Transverse colon (tissue), 4 donors: ENCODE measurements at regions not wholly inside any gene's neighbourhood (a gene's known extent, or its start where the extent isn't known, plus 50 kb on each side); places are given as distances from the start of the nearest gene placed in this dataset.

Experiments
- DNase-seq: peaks from one replicate; pipeline ENCODE4 v3.0.0-alpha.2; 2019
- H3K27ac ChIP-seq, 4 donors: fragments of 200-600 bp; sonication (generic); 2 replicates each; pipeline ENCODE4 v1.5.1; 2016 to 2018; ENCODE audit warnings: inconsistent platforms in 4 of 4
- H3K27me3 ChIP-seq: fragments of 200-600 bp; sonication (generic); 2 replicates; pipeline ENCODE4 v1.5.1; 2017; ENCODE audit warnings: inconsistent platforms
- H3K36me3 ChIP-seq, 4 donors: fragments of 200-600 bp; sonication (generic); 2 replicates each; pipeline ENCODE4 v1.5.1; 2017 to 2019; ENCODE audit warnings: inconsistent platforms in 4 of 4
- H3K4me1 ChIP-seq, 4 donors: fragments of 200-600 bp; sonication (generic); 2 replicates each; pipeline ENCODE4 v1.5.1; 2017 to 2020; ENCODE audit warnings: inconsistent platforms in 4 of 4
- H3K4me3 ChIP-seq, 4 donors: fragments of 200-600 bp; sonication (generic); 1 replicate in 1 of 4; 2 replicates in 3 of 4; pipeline versions ENCODE4 v1.5.1 to v1.6.1; 2017 to 2019; ENCODE audit warnings: inconsistent platforms in 4 of 4
- H3K9me3 ChIP-seq, 2 donors: fragments of 200-600 bp; sonication (generic); 2 replicates each; pipeline ENCODE4 v1.5.1; 2017 to 2019; ENCODE audit warnings: inconsistent platforms in 2 of 2
- CTCF ChIP-seq, 5 experiments: fragments of 200-600 bp in 3 of 5; fragments of 450-650 bp in 2 of 5; sonication (generic) in 3 of 5; IDR thresholded peaks; 1 replicate in 2 of 5; 2 replicates in 3 of 5; pipeline ENCODE4 v1.5.1; 2016 to 2017; ENCODE audit warnings: antibody characterized with exemption in 5 of 5, inconsistent platforms in 3 of 5, mild to moderate bottlenecking in 2 of 5, moderate library complexity in 1 of 5
- EP300 ChIP-seq: sonication (generic); formaldehyde crosslinking; IDR thresholded peaks from one replicate; pipeline ENCODE4 v1.6.1; 2017; ENCODE audit warnings: antibody characterized with exemption, low read depth
- POLR2A ChIP-seq: fragments of 450-650 bp; IDR thresholded peaks from one replicate; pipeline ENCODE4 v1.6.1; 2016; ENCODE audit warnings: antibody characterized with exemption, mild to moderate bottlenecking, moderate library complexity
- POLR2AphosphoS5 ChIP-seq, 3 donors: sonication (generic); formaldehyde crosslinking; IDR thresholded peaks; one replicate each; pipeline ENCODE4 v1.6.1; 2016; ENCODE audit warnings: antibody characterized with exemption in 3 of 3
- WGBS, 2 donors: methylation state at CpG; one replicate each; pipeline ENCODE4 v1.1.5; 2018; ENCODE audit warnings: low coverage in 1 of 2; 5-methylcytosine and 5-hydroxymethylcytosine counted together
- in situ Hi-C, 4 donors: fragments of 200-750 bp; cut with MboI; loops; one replicate each; pipeline versions ENCODE4 v1.15.0 to v1.15.1; 2017; ENCODE audit warnings: low sequenced_read_pairs in 3 of 4, low pct_ligation_motif_present in 1 of 4, low pct_unique_long_range_greater_than_20kb in 1 of 4
- intact Hi-C: fragments of 100-400 bp; cut with DNase I; formaldehyde crosslinking; loops from one replicate; pipeline ENCODE4 v1.15.1; 2023; ENCODE audit warnings: low total_unique reads

DNA sequence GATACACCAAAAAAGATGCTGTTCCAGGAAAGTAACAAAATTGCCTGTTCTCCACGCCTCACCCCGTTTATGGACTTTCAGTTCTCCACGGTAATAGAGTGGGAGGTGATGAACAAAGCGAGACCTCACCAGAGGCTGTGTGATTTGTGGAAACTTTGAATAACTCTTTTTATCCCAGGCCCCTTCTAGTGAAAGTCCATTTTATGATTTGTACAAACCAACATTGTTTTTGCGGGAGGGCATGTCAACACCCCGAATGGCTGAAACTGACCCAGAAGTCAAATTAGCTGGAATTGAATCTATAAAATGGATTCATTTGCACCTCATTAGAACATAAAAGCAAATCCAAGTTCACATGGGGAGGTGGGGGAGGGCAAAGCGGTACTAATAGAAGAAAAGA, 517.8 kb downstream of the CDH26 start:
- Histone ChIP-seq H3K9me3 (no peaks in the 10 kb centered on the region), H3K4me3 (no peak overlapping the region), H3K27ac (no peak overlapping the region), H3K4me1 (no peaks in the 10 kb centered on the region), H3K27me3 (no peaks in the 10 kb centered on the region), H3K36me3 (no peaks in the 10 kb centered on the region)
- intact Hi-C loops, result no loop called here
- TF ChIP-seq CTCF (IDR thresholded peaks at IDR 0.05) (no peak), POLR2AphosphoS5 (IDR thresholded peaks at IDR 0.05) (no peak), EP300 (no peak), POLR2A (no peak)
- in situ Hi-C loops, result no loop called here
- WGBS, 2 donors, result 70 to 71% methylated on average over 5 to 7 of the region's 7 CpGs
- no peak for DNase-seq

DNA sequence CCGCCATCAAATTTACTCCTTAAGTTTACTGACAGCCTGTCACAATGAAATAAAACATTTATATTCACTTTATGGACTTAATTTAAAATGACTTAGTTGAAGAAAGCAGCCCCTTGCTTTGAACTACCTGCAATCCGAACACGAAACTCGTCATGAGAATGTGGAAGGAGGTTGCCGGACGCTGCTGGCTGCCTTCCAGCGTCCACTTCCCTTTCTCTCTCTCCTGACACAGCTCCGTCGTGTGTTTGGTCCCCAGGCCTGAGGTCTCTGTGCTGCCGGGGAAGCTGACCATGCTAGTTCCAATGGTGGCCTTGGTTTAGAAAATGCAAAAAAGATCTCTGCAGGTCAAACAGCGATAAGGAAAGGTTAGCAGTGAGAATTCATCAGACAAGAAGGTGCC, 519.7 kb downstream of the CDH26 start:
- Histone ChIP-seq H3K4me1 (no peaks in the 10 kb centered on the region), H3K27me3 (no peaks in the 10 kb centered on the region), H3K36me3 (no peaks in the 10 kb centered on the region), H3K27ac (no peak overlapping the region), H3K9me3 (no peaks in the 10 kb centered on the region), H3K4me3 (no peak overlapping the region)
- DNase-seq, result no peak
- intact Hi-C loops (no loop called here), in situ Hi-C loops (no loop called here)
- TF ChIP-seq EP300 (no peak), POLR2A (no peak), POLR2AphosphoS5 (IDR thresholded peaks at IDR 0.05) (no peak), CTCF (IDR thresholded peaks at IDR 0.05) (no peak)
- WGBS, 2 donors, result 42 to 52% methylated on average over 6 to 11 of the region's 11 CpGs

- Histone ChIP-seq H3K27me3 (no peaks in the 10 kb centered on the region), H3K9me3 (no peaks in the 10 kb centered on the region), H3K4me1 (no peaks in the 10 kb centered on the region), H3K4me3 (no peak overlapping the region), H3K27ac (no peak overlapping the region), H3K36me3 (no peaks in the 10 kb centered on the region)
- WGBS, 2 donors, result 78% methylated on average over 7 of the region's 7 CpGs; no CpG with 5 or more reads in 1 of the 2 donors
- DNase-seq, result no peak
- no peak for TF ChIP-seq EP300
- no peak for TF ChIP-seq POLR2A
- TF ChIP-seq CTCF (IDR thresholded peaks at IDR 0.05), result no peak
- intact Hi-C loops (no loop called here), in situ Hi-C loops (no loop called here)
Measured at GRCh38 chr20:60478533-60478932, 520.3 kb downstream of the CDH26 start.

DNA sequence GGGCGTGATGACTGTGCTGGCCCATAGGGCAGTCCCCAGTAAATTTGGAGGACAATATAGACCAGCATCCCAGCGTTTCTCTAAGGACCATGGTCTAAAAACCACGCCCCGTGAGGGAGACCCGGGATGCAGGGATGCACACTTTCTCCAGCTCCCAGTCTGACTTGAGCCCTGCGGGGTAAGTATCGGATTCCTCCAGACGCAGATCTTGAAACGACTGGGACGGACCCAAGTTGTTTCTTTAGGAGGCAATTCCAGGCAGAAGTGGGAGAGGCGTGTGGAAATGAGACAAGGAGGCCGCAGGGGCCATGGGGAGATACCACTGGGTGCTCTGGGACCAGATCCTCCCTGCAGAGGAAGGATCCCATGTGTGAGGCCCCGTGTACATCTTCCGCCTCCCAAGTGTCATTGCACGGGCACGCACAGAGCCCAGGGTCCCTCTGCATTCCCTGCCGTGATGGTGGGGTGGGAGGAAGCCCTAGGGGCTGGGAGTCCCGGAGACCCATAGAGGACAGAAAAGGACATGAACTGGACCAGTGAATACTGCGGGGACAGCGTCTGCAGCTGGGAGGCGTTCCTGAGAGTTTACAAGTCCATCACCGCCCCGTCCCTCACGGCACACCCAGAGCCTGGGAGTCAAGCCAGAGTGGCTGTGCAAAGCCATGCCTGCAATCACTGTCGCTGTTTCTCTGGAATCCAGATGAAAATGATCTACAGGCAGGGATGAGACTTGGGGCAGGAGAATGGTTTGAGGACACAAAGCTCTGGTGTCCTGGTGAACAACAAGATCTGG, 522.9 kb downstream of the CDH26 start:
- Histone ChIP-seq H3K27me3 (no peaks in the 10 kb centered on the region), H3K4me3 (no peak overlapping the region), H3K9me3 (no peaks in the 10 kb centered on the region), H3K36me3 (no peaks in the 10 kb centered on the region), H3K4me1 (no peaks in the 10 kb centered on the region), H3K27ac (no peak overlapping the region)
- intact Hi-C loops (no loop called here), in situ Hi-C loops (no loop called here)
- no peak for DNase-seq
- TF ChIP-seq POLR2A (no peak), CTCF (IDR thresholded peaks at IDR 0.05) (no peak), POLR2AphosphoS5 (IDR thresholded peaks at IDR 0.05) (no peak), EP300 (no peak)
- 20 to 78% methylated on average over 1 to 25 of the region's 25 CpGs for WGBS, 2 donors
